PFSK-1 (cell line): ENCODE measurements at regions not wholly inside any gene's neighbourhood (a gene's known extent, or its start where the extent isn't known, plus 50 kb on each side); places are given as distances from the start of the nearest gene placed in this dataset.

Experiments
- FOXP2 ChIP-seq: optimal IDR thresholded peaks from 2 replicates; pipeline ENCODE3; 2011; ENCODE audit warnings: borderline replicate concordance, control low read depth, inconsistent platforms; ENCODE audit not compliant: insufficient read depth; ENCODE audit errors: extremely low read length, extremely low read depth
- POLR2AphosphoS5 ChIP-seq: IDR thresholded peaks from 2 replicates; pipeline ENCODE4 v1.6.1; 2012; ENCODE audit warnings: low read depth, mild to moderate bottlenecking, control low read depth, low read length, moderate library complexity
- SIN3A ChIP-seq: IDR thresholded peaks from 2 replicates; pipeline ENCODE4 v1.6.1; 2012; ENCODE audit warnings: mild to moderate bottlenecking, low read length, moderate library complexity, borderline replicate concordance; ENCODE audit not compliant: insufficient read depth
- TAF1 ChIP-seq: IDR thresholded peaks from 2 replicates; pipeline ENCODE4 v1.6.1; 2012; ENCODE audit warnings: low read length, control low read depth, borderline replicate concordance; ENCODE audit not compliant: insufficient read depth
- TF ChIP-seq, protein P1 (sequence below), 2 experiments: IDR thresholded peaks; 2 replicates each; pipeline versions ENCODE4 v1.6.1 to v1.8.0; 2011 to 2012; ENCODE audit warnings: low read depth in 2 of 2, low read length in 2 of 2, control low read depth in 1 of 2, inconsistent platforms in 1 of 2, mild to moderate bottlenecking in 1 of 2, moderate library complexity in 1 of 2; ENCODE audit not compliant: insufficient read depth in 1 of 2

GRCh38 chr13:75101348-75101747 lies 380.6 kb downstream of the TBC1D4 start:
- TF ChIP-seq FOXP2 (no peak), SIN3A (no peak), POLR2AphosphoS5 (no peak), TAF1 (no peak)
- TF ChIP-seq, protein P1, sequence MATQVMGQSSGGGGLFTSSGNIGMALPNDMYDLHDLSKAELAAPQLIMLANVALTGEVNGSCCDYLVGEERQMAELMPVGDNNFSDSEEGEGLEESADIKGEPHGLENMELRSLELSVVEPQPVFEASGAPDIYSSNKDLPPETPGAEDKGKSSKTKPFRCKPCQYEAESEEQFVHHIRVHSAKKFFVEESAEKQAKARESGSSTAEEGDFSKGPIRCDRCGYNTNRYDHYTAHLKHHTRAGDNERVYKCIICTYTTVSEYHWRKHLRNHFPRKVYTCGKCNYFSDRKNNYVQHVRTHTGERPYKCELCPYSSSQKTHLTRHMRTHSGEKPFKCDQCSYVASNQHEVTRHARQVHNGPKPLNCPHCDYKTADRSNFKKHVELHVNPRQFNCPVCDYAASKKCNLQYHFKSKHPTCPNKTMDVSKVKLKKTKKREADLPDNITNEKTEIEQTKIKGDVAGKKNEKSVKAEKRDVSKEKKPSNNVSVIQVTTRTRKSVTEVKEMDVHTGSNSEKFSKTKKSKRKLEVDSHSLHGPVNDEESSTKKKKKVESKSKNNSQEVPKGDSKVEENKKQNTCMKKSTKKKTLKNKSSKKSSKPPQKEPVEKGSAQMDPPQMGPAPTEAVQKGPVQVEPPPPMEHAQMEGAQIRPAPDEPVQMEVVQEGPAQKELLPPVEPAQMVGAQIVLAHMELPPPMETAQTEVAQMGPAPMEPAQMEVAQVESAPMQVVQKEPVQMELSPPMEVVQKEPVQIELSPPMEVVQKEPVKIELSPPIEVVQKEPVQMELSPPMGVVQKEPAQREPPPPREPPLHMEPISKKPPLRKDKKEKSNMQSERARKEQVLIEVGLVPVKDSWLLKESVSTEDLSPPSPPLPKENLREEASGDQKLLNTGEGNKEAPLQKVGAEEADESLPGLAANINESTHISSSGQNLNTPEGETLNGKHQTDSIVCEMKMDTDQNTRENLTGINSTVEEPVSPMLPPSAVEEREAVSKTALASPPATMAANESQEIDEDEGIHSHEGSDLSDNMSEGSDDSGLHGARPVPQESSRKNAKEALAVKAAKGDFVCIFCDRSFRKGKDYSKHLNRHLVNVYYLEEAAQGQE (IDR thresholded peaks at IDR 0.05; ENCODE audit: insufficient read depth in 1 of 2, low read depth in 2 of 2, low read length in 2 of 2), result no peak

DNA sequence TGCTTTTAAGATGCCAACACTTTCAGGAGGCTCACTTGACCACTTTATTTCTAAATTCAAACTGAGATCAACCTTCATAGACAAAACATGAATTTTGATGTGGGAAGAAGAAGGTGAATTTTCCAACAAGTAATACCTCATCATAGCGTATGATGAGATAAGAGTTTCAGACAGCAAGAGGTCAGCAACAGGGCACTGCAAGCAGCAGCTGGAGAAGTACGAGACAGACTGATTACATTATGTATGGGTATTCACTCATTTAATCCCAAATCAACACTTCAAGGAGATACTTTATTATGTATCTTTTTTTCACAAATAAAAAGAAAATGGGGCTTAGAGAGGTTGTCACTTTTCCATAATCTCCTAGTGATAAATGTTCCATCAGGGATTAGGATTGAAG lies 389.8 kb downstream of the TBC1D4 start:
- TF ChIP-seq FOXP2 (no peak), TAF1 (no peak), SIN3A (no peak)

- TF ChIP-seq POLR2AphosphoS5 (no peak), SIN3A (no peak), TAF1 (no peak), FOXP2 (no peak)
- TF ChIP-seq, protein P1 (IDR thresholded peaks at IDR 0.05; ENCODE audit: insufficient read depth in 1 of 2, low read depth in 2 of 2, low read length in 2 of 2), result no peak
Measured at GRCh38 chr13:75091718-75092117, 390.3 kb downstream of the TBC1D4 start.

GRCh38 chr13:75090872-75091615 lies 390.9 kb downstream of the TBC1D4 start:
- TF ChIP-seq SIN3A, result no peak
- no peak for TF ChIP-seq FOXP2
- TF ChIP-seq, protein P1 (IDR thresholded peaks at IDR 0.05; ENCODE audit: insufficient read depth in 1 of 2, low read depth in 2 of 2, low read length in 2 of 2), result no peak
- no peak for TF ChIP-seq TAF1
- TF ChIP-seq POLR2AphosphoS5, result no peak

DNA sequence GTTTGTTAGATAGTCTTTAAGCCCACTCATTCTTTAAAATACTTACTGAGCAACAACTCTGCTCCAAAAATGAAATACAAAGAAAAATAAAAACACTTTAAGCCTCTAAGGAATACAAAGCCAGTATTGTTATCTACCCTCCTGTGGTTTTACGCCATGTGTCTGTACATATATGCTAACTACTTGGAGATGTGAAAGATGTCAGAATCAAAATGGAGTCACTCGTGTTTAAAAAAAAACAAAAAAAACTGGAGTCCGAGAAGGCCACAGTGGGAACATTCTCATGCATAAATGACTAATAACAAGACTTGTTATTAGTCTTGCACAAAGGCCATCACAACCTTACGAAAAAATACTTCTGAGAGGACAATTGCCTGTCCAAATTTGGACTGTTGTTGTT lies 393.1 kb downstream of the TBC1D4 start:
- TF ChIP-seq, protein P1 (IDR thresholded peaks at IDR 0.05; ENCODE audit: insufficient read depth in 1 of 2, low read depth in 2 of 2, low read length in 2 of 2), result no peak
- TF ChIP-seq TAF1 (no peak), FOXP2 (no peak), SIN3A (no peak)
